ENCODE measurements at regions not wholly inside any gene's neighbourhood (a gene's known extent, or its start where the extent isn't known, plus 50 kb on each side); places are given as distances from the start of the nearest gene placed in this dataset.

- intact Hi-C loops (cut with DNase I; ENCODE audit: low total_unique reads): no loop called here
- TF ChIP-seq CTCF (IDR thresholded peaks at IDR 0.05) (no peak), POLR2A (IDR thresholded peaks at IDR 0.05) (no peak)
- no peak overlapping the region for H3K4me3 ChIP-seq (ENCODE audit: low read depth, poor library complexity, severe bottlenecking)
- 94% methylated on average over 6 of the region's 6 CpGs for WGBS, 2 donors
- DNase-seq (ENCODE audit: low spot score in 2 of 2): no peak
Observed at GRCh38 chr3:65194047-65194714, 506.4 kb upstream of the ADAMTS9 start.

- no peak overlapping the region for H3K4me3 ChIP-seq (ENCODE audit: low read depth, poor library complexity, severe bottlenecking)
- intact Hi-C loops (cut with DNase I; ENCODE audit: low total_unique reads): no loop called here
- 90 to 92% methylated on average over 9 of the region's 9 CpGs for WGBS, 2 donors
- no peak for DNase-seq (ENCODE audit: low spot score in 2 of 2)
- TF ChIP-seq POLR2A (IDR thresholded peaks at IDR 0.05) (no peak), CTCF (IDR thresholded peaks at IDR 0.05) (no peak)
Observed at GRCh38 chr3:65193531-65193930, 505.7 kb upstream of the ADAMTS9 start.

- no peak overlapping the region for H3K4me3 ChIP-seq (ENCODE audit: low read depth, poor library complexity, severe bottlenecking)
- intact Hi-C loops (cut with DNase I; ENCODE audit: low total_unique reads): no loop called here
- 0 to 90% methylated on average over 1 of the region's 1 CpG for WGBS, 2 donors
- TF ChIP-seq POLR2A (IDR thresholded peaks at IDR 0.05): no peak
- TF ChIP-seq CTCF (IDR thresholded peaks at IDR 0.05): no peak
- no peak for DNase-seq (ENCODE audit: low spot score in 2 of 2)
Observed at GRCh38 chr3:65190111-65190510, 502.3 kb upstream of the ADAMTS9 start.

- DNase-seq (ENCODE audit: low spot score in 2 of 2): no peak
- no peak overlapping the region for H3K4me3 ChIP-seq (ENCODE audit: low read depth, poor library complexity, severe bottlenecking)
- intact Hi-C loops (cut with DNase I; ENCODE audit: low total_unique reads): no loop called here
- WGBS, 2 donors: 81 to 93% methylated on average over 2 of the region's 2 CpGs
- TF ChIP-seq POLR2A (IDR thresholded peaks at IDR 0.05): no peak
- no peak for TF ChIP-seq CTCF (IDR thresholded peaks at IDR 0.05)
Observed at GRCh38 chr3:65186268-65186667, 498.5 kb upstream of the ADAMTS9 start.

- intact Hi-C loops (cut with DNase I; ENCODE audit: low total_unique reads): no loop called here
- no peak for DNase-seq (ENCODE audit: low spot score in 2 of 2)
- 48 to 77% methylated on average over 3 of the region's 3 CpGs for WGBS, 2 donors
- TF ChIP-seq CTCF (IDR thresholded peaks at IDR 0.05) (no peak), POLR2A (IDR thresholded peaks at IDR 0.05) (no peak)
- H3K4me3 ChIP-seq (ENCODE audit: low read depth, poor library complexity, severe bottlenecking): no peak overlapping the region
Observed at GRCh38 chr3:65182682-65183081, 494.9 kb upstream of the ADAMTS9 start.

- intact Hi-C loops (cut with DNase I; ENCODE audit: low total_unique reads): no loop called here
- H3K4me3 ChIP-seq (ENCODE audit: low read depth, poor library complexity, severe bottlenecking): no peak overlapping the region
- 76 to 84% methylated on average over 4 of the region's 4 CpGs for WGBS, 2 donors
- TF ChIP-seq CTCF (IDR thresholded peaks at IDR 0.05): no peak
- no peak for TF ChIP-seq POLR2A (IDR thresholded peaks at IDR 0.05)
- DNase-seq (ENCODE audit: low spot score in 2 of 2): no peak
Observed at GRCh38 chr3:65182085-65182484, 494.3 kb upstream of the ADAMTS9 start.
